ENCODE measurements at regions not wholly inside any gene's neighbourhood (a gene's known extent, or its start where the extent isn't known, plus 50 kb on each side); places are given as distances from the start of the nearest gene placed in this dataset.
A peak's percentile ranks its signal among the peaks of the same experiment; 100 is the strongest.

GRCh38 chr18:54503131-54503894 lies 87.7 kb upstream of the DYNAP start:
- H3K9ac ChIP-seq (replicated peaks in 1 of 4; ENCODE audit: extremely low read depth in 1 of 4, low read depth in 3 of 4, low read length in 3 of 4): no peak overlapping the region
- H3K79me2 ChIP-seq (ENCODE audit: control insufficient read depth in 1 of 2, insufficient read depth in 2 of 2, low read length in 2 of 2): no peaks in the 10 kb centered on the region
- no peak overlapping the region for H2AK5ac ChIP-seq (ENCODE audit: low read depth, low read length)
- ChIA-PET CTCF (ENCODE audit: partially characterized antibody) (interaction anchor here (0.6 to 1.7 kb wide), 6 partner anchors 12 to 169 kb away, joined by 3 to 5 read pairs (median 4); no protein-coding TSS in a partner anchor), POLR2A (ENCODE audit: partially characterized antibody) (no interaction called here)
- H3K4me2 ChIP-seq (ENCODE audit: insufficient read depth in 1 of 2, low read depth in 2 of 2, low read length in 2 of 2): no peak overlapping the region
- no peak overlapping the region for H3K56ac ChIP-seq (replicated peaks; ENCODE audit: insufficient read length, low read depth, low read length)
- peak; percentile 63 for FAIRE-seq
- no peak overlapping the region for H4K5ac ChIP-seq (ENCODE audit: insufficient read length, low read depth, low read length)
- H2BK5ac ChIP-seq (ENCODE audit: low read depth, low read length): no peak overlapping the region
- no peaks in the 10 kb centered on the region for H4K20me1 ChIP-seq (replicated peaks in 1 of 2; ENCODE audit: control insufficient read depth in 1 of 2, insufficient read depth in 2 of 2, low read length in 2 of 2)
- no peak overlapping the region for H2BK20ac ChIP-seq (ENCODE audit: low read length)
- no peak overlapping the region for H2BK15ac ChIP-seq (ENCODE audit: low read length)
- no peaks in the 10 kb centered on the region for H3K23me2 ChIP-seq (ENCODE audit: low read depth, low read length)
- no peak for DNase-seq (ENCODE audit: low read depth in 1 of 2, low spot score in 2 of 2)
- 86% methylated on average over 4 of the region's 4 CpGs; no CpG with 5 or more reads in 1 of the 2 experiments for WGBS, 2 experiments (ENCODE audit: extremely low coverage in 1 of 2, insufficient coverage in 1 of 2, insufficient read length in 1 of 2, insufficient replicate concordance in 2 of 2, low coverage in 1 of 2, low lambda C conversion rate in 2 of 2, missing lambda C conversion rate in 1 of 2)
- H3K27me3 ChIP-seq (replicated peaks in 1 of 4; ENCODE audit: control insufficient read depth in 3 of 4, extremely low read depth in 1 of 4, insufficient read depth in 3 of 4, low read length in 3 of 4): no peaks in the 10 kb centered on the region
- no peaks in the 10 kb centered on the region; a peak in 1 of 8 replicates for H3K36me3 ChIP-seq (ENCODE audit: control insufficient read depth in 2 of 4, insufficient read depth in 4 of 4, low read length in 3 of 4)
- H3K23ac ChIP-seq (ENCODE audit: insufficient read length): no peak overlapping the region
- H4K91ac ChIP-seq (replicated peaks; ENCODE audit: insufficient read length, low read length): no peak overlapping the region
- H2AFZ ChIP-seq (ENCODE audit: low read length): no peak overlapping the region
- H3K14ac ChIP-seq (ENCODE audit: insufficient read length): no peak overlapping the region
- H2BK120ac ChIP-seq (replicated peaks; ENCODE audit: low read depth, low read length): no peak overlapping the region
- no peaks in the 10 kb centered on the region for H3K4me1 ChIP-seq (replicated peaks in 1 of 4; ENCODE audit: control insufficient read depth in 3 of 4, insufficient read depth in 4 of 4, low read length in 3 of 4)
- H3K4ac ChIP-seq (replicated peaks; ENCODE audit: insufficient read length, low read depth, low read length): no peak overlapping the region
- H3K9me3 ChIP-seq (ENCODE audit: insufficient read depth in 2 of 2, low read depth in 1 of 2, low read length in 1 of 2): 0 out of 4 replicates have a peak, but pooled peaks cover 0 to 3% of the 10 kb centered on the region in 2 experiments
- no peak overlapping the region for H3K18ac ChIP-seq (ENCODE audit: extremely low read depth, low read length)
- H3K79me1 ChIP-seq (ENCODE audit: low read depth, low read length): no peaks in the 10 kb centered on the region
- no peak overlapping the region for H3K4me3 ChIP-seq (ENCODE audit: extremely low read depth in 1 of 4, insufficient read depth in 2 of 4, low read depth in 3 of 4, low read length in 4 of 4)
- no peak overlapping the region for H3K27ac ChIP-seq (ENCODE audit: low read depth, low read length)
- no peak overlapping the region for H2BK12ac ChIP-seq (ENCODE audit: low read depth, low read length)
- H4K8ac ChIP-seq (ENCODE audit: extremely low read depth, insufficient read depth, low read length): no peak overlapping the region
- TF ChIP-seq RAD21 (IDR thresholded peaks at IDR 0.05 in 1 of 2, conservative IDR thresholded peaks at IDR 0.05 in 1 of 2; ENCODE audit: low read depth in 2 of 2, low read length in 2 of 2) (peak; percentile 44 to 55), YY1 (IDR thresholded peaks at IDR 0.05; ENCODE audit: low read depth, low read length) (no peak), CREB1 (IDR thresholded peaks at IDR 0.05) (no peak), EZH2 (IDR thresholded peaks at IDR 0.05; ENCODE audit: low read depth, low read length, severe bottlenecking) (no peak), POLR2AphosphoS5 (IDR thresholded peaks at IDR 0.05; ENCODE audit: low read depth, low read length) (no peak), EP300 (IDR thresholded peaks at IDR 0.05; ENCODE audit: borderline replicate concordance in 1 of 2, low read depth in 2 of 2, low read length in 2 of 2) (no peak), EGR1 (IDR thresholded peaks at IDR 0.05; ENCODE audit: borderline replicate concordance, low read depth, low read length) (no peak)
- TF ChIP-seq, protein P1, sequence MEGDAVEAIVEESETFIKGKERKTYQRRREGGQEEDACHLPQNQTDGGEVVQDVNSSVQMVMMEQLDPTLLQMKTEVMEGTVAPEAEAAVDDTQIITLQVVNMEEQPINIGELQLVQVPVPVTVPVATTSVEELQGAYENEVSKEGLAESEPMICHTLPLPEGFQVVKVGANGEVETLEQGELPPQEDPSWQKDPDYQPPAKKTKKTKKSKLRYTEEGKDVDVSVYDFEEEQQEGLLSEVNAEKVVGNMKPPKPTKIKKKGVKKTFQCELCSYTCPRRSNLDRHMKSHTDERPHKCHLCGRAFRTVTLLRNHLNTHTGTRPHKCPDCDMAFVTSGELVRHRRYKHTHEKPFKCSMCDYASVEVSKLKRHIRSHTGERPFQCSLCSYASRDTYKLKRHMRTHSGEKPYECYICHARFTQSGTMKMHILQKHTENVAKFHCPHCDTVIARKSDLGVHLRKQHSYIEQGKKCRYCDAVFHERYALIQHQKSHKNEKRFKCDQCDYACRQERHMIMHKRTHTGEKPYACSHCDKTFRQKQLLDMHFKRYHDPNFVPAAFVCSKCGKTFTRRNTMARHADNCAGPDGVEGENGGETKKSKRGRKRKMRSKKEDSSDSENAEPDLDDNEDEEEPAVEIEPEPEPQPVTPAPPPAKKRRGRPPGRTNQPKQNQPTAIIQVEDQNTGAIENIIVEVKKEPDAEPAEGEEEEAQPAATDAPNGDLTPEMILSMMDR (IDR thresholded peaks at IDR 0.05; ENCODE audit: control extremely low read depth in 1 of 3, insufficient read depth in 1 of 3, low read depth in 1 of 3, low read length in 3 of 3): peak in 1 of 3 experiments; percentile 5; a peak in 2 of 4 replicates
- TF ChIP-seq, protein P2, sequence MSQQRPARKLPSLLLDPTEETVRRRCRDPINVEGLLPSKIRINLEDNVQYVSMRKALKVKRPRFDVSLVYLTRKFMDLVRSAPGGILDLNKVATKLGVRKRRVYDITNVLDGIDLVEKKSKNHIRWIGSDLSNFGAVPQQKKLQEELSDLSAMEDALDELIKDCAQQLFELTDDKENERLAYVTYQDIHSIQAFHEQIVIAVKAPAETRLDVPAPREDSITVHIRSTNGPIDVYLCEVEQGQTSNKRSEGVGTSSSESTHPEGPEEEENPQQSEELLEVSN (IDR thresholded peaks at IDR 0.05): no peak
